Uterus (tissue), 2 donors: ENCODE measurements at regions not wholly inside any gene's neighbourhood (a gene's known extent, or its start where the extent isn't known, plus 50 kb on each side); places are given as distances from the start of the nearest gene placed in this dataset.

Source experiments
- CTCF ChIP-seq, 4 experiments: fragments of 200-600 bp in 2 of 4; fragments of 450-650 bp in 2 of 4; sonication (generic) in 2 of 4; IDR thresholded peaks; one replicate each; pipeline ENCODE4 v1.5.1; 2016 to 2019; ENCODE audit warnings: antibody characterized with exemption in 4 of 4, mild to moderate bottlenecking in 2 of 4, moderate library complexity in 1 of 4
- POLR2A ChIP-seq, 2 donors: fragments of 450-650 bp; IDR thresholded peaks; one replicate each; pipeline ENCODE4 v1.6.1; 2016; ENCODE audit warnings: antibody characterized with exemption in 2 of 2, mild to moderate bottlenecking in 1 of 2, moderate library complexity in 1 of 2

- TF ChIP-seq CTCF (IDR thresholded peaks at IDR 0.05) = no peak
- TF ChIP-seq POLR2A (IDR thresholded peaks at IDR 0.05) = no peak
Observed at GRCh38 chr1:79133774-79134364, 127.3 kb upstream of the ADGRL4 start.
